Epithelial cell of esophagus (primary cell): ENCODE measurements at regions not wholly inside any gene's neighbourhood (a gene's known extent, or its start where the extent isn't known, plus 50 kb on each side); places are given as distances from the start of the nearest gene placed in this dataset.

Experiments used
- DNase-seq: peaks from one replicate; pipeline ENCODE4 v3.0.0; 2010; ENCODE audit warnings: low read depth
- H3K4me3 ChIP-seq: 2 replicates; pipeline ENCODE4 v1.5.1; 2011; ENCODE audit warnings: mild to moderate bottlenecking, low read length, control low read depth
- CTCF ChIP-seq: IDR thresholded peaks from 2 replicates; pipeline ENCODE4 v1.5.1; 2011; ENCODE audit warnings: low read depth, mild to moderate bottlenecking, low read length, control low read depth, inconsistent platforms; ENCODE audit not compliant: insufficient read depth; ENCODE audit errors: missing control alignments

DNA sequence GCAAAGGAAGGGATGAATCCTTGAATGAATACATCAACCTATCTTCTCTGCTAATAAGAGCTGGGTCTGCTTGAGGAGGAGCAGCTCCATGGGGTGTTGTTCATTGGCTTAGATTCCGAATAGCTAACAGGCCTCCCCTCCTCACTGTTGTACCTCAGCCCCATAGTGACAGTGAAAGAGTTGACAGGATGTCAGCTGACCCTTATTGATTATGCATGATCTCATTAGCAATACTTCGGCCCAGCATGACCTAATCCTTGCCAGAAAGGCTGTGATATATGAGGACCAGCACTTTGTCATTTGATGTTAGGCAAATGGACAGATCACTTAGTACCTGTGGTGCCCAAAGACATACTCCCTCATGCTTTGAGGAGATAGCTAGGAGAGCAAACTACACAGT is 1333.7 kb upstream of the CELF4 start:
- no peak overlapping the region for H3K4me3 ChIP-seq
- no peak for DNase-seq
- no peak for TF ChIP-seq CTCF

GRCh38 chr18:38898167-38898566 is 1332.6 kb upstream of the CELF4 start:
- no peak overlapping the region for H3K4me3 ChIP-seq
- no peak for TF ChIP-seq CTCF
- no peak for DNase-seq

DNA sequence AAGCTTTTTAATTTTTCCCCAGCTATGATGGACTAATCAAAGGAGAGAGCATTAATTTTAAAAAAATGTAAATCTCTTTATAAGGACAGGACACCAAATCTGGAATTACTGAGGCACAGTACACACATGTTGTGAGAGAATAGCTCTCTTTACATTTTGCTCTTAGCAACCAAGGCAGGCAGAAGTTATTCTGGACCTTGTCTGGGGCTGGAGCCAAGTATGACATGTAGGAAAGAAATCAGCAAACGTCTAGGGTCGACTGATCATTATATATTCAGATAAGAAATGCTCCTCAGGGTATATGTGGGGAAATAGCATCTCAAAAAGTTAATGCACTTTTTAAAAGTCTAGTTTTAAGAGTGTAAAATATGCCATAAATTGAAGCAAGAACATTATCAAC is 1330.0 kb upstream of the CELF4 start:
- DNase-seq, result no peak
- no peak for TF ChIP-seq CTCF
- no peak overlapping the region for H3K4me3 ChIP-seq

DNA sequence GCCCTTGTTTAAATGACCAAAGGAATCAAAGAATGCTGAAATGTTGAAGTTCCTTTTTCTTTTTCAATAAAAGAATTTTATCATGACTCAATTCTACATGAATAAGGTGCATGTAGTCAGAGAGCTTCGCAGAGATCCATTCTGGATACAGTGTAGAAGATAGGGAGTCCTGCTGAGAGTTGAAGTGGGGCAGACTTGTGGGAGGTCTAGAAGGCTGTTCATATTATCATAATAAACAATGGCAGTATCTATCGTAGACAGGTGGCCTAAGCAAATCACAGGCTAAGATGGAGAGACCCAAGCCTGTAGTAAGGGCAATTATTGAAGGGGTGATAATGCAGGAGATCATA is 1322.0 kb upstream of the CELF4 start:
- no peak for TF ChIP-seq CTCF
- DNase-seq, result no peak
- no peak overlapping the region for H3K4me3 ChIP-seq

DNA sequence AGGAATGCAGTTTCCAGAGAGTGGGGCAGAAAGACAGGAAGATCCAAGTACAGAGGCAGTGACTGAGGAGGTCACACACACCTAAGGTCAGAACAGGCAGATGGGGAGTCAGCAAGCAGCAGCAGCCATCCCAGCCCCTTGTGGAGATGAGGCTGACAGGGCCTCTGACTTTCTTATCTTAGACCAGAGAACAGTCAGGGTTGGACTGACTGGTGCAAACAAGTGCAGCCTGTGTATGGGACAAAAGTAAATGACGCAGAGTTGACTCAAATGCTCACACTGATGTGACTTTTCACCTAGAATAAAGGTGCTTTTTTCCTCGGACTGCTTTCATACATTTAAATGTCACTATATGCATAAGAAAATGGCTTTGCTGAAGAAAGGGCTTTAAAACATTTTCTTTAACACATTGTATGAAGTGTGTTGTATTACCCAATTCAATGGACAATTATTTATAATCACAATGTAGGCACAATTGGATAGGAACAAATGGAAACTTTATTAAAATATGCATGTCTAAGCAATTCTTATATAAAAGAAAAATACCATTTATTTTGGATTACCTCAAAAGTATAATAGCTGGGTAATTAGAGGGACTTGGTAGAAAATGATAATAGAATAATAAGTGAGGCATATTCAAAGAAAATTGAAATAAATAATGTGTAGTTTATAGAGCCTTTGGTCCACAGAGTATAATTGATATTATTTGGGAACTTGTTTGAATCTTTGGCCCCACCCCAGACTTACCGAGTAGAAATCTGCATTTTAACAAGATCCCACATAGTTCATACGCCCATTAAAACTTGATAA is 1321.5 kb upstream of the CELF4 start:
- TF ChIP-seq CTCF, result no peak
- no peak overlapping the region for H3K4me3 ChIP-seq
- DNase-seq, result no peak

DNA sequence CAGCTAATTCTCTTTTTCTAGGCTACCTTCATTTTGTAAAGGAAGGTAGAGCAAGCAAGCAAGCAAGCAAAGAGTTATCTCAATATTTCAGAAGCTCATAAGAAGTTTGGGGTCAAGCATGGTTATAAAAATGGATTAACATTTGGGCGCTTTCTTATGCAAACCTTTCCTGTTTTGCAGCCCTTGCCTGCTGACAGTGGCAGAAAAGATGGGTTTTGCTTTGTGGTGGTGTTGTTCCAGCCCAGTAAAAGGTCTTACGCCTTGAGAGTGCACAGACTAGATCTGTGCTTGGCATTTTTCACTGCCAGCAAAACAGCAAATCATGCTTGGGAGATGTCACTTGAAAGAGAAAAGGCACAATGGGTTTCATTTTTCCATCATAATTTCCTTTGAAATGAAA is 1320.6 kb upstream of the CELF4 start:
- no peak for TF ChIP-seq CTCF
- H3K4me3 ChIP-seq, result no peak overlapping the region
- DNase-seq, result no peak

- no peak for TF ChIP-seq CTCF
- no peak for DNase-seq
Measured at GRCh38 chr18:38884050-38884449, 1318.5 kb upstream of the CELF4 start.

More at GRCh38 chr18:38884050-38884449, 1318.5 kb upstream of the CELF4 start:
- no peak overlapping the region for H3K4me3 ChIP-seq
